GM12878 (cell line): ENCODE measurements at regions not wholly inside any gene's neighbourhood (a gene's known extent, or its start where the extent isn't known, plus 50 kb on each side); places are given as distances from the start of the nearest gene placed in this dataset.

ENCODE experiments used
- ATAC-seq: fragments of 200-7000 bp; cut with Tn5 transposase; 3 replicates; pipeline ENCODE4 v1.9.1; 2020; ENCODE audit warnings: mild to moderate bottlenecking, moderate library complexity
- BruUV-seq: library from RNA; stranded (reverse); fragments of 400-500 nt; replicated peaks from 2 replicates; lab custom pipeline; 2021; lab: Mats Ljungman, UMichigan
- CTCF ChIA-PET: fragments of 300-600 bp; sonication (Branson Sonifier 250); formaldehyde crosslinking; extraction: SDS; loops from one replicate; lab custom pipeline; 2021; ENCODE audit warnings: inconsistent platforms; lab: Yijun Ruan, JAX
- POLR2A ChIA-PET: fragments of 350-600 bp; formaldehyde crosslinking; extraction: SDS; loops from one replicate; lab custom pipeline; 2021; ENCODE audit warnings: inconsistent platforms; lab: Charles Lee
- RAD21 ChIA-PET: fragments of 300-600 bp; sonication (Branson Sonifier 250); formaldehyde crosslinking; loops from one replicate; lab custom pipeline; 2023; ENCODE audit warnings: antibody characterized with exemption; ENCODE audit not compliant: unreplicated experiment; lab: Charles Lee
- SMC1A ChIA-PET: fragments of 300-600 bp; sonication (Branson Sonifier 250); formaldehyde crosslinking; loops from one replicate; lab custom pipeline; 2023; ENCODE audit not compliant: unreplicated experiment, uncharacterized antibody; lab: Charles Lee
- DNase-seq: peaks from one replicate; pipeline ENCODE4 v3.0.0-alpha.2; 2011; ENCODE audit warnings: low read depth, low spot score
- FAIRE-seq: peaks from 3 replicates; lab custom pipeline; 2011; peaks lifted over from hg19 to GRCh38; lab: Jason Lieb, UNC
- H2AFZ ChIP-seq: 2 replicates; pipeline ENCODE4 v1.6.0; 2011; ENCODE audit warnings: low read depth, low read length, control low read depth; ENCODE audit not compliant: control insufficient read depth
- H3K27ac ChIP-seq: 2 replicates; pipeline ENCODE4 v1.5.1; 2011; ENCODE audit warnings: control low read depth; ENCODE audit not compliant: control insufficient read depth, insufficient read depth
- H3K27me3 ChIP-seq, 2 experiments: replicated peaks in 1 of 2; 2 replicates each; pipeline versions ENCODE4 v1.6.0 to v1.6.1; 2011; ENCODE audit warnings: low read length in 1 of 2; ENCODE audit not compliant: control insufficient read depth in 2 of 2, insufficient read depth in 2 of 2
- H3K36me3 ChIP-seq, 2 experiments: 2 replicates each; pipeline ENCODE4 v1.5.1; 2011; ENCODE audit warnings: low read length in 1 of 2; ENCODE audit not compliant: control insufficient read depth in 2 of 2, insufficient read depth in 2 of 2
- H3K4me1 ChIP-seq: 2 replicates; pipeline ENCODE4 v1.6.1; 2011; ENCODE audit warnings: mild to moderate bottlenecking, low read length, moderate library complexity, mixed read lengths; ENCODE audit not compliant: control insufficient read depth, insufficient read depth
- H3K4me2 ChIP-seq: 2 replicates; pipeline ENCODE4 v1.6.0; 2011; ENCODE audit warnings: control low read depth; ENCODE audit not compliant: control insufficient read depth, insufficient read depth
- H3K4me3 ChIP-seq: fragments of 200-600 bp; sonication (generic); 2 replicates; pipeline ENCODE4 v1.5.1; 2016
- H3K79me2 ChIP-seq: 2 replicates; pipeline ENCODE4 v1.6.0; 2011; ENCODE audit warnings: low read length; ENCODE audit not compliant: control insufficient read depth, insufficient read depth
- H3K9ac ChIP-seq: 2 replicates; pipeline ENCODE4 v1.8.0; 2011; ENCODE audit warnings: low read length, control low read depth, mixed read lengths; ENCODE audit not compliant: control insufficient read depth, insufficient read depth
- H3K9me3 ChIP-seq: replicated peaks from 3 replicates; pipeline ENCODE4 v1.5.1; 2011; ENCODE audit warnings: mild to moderate bottlenecking, low read length; ENCODE audit not compliant: control insufficient read depth, insufficient read depth
- H4K20me1 ChIP-seq: 2 replicates; pipeline ENCODE4 v1.6.0; 2011; ENCODE audit not compliant: control insufficient read depth, insufficient read depth
- CTCF ChIP-seq, 3 experiments: IDR thresholded peaks in 2 of 3; conservative IDR thresholded peaks in 1 of 3; 2 replicates each; pipeline ENCODE4 v1.5.1; 2011; ENCODE audit warnings: low read depth in 3 of 3, low read length in 3 of 3, mild to moderate bottlenecking in 3 of 3, control low read depth in 2 of 3, moderate library complexity in 2 of 3, inconsistent platforms in 1 of 3, mixed read lengths in 1 of 3; ENCODE audit not compliant: control insufficient read depth in 2 of 3, insufficient read depth in 1 of 3; ENCODE audit errors: extremely low read depth in 1 of 3
- EED ChIP-seq: sonication (generic); IDR thresholded peaks from 2 replicates; pipeline ENCODE4 v1.6.1; 2016; ENCODE audit warnings: antibody characterized with exemption, low read depth
- EP300 ChIP-seq, 2 experiments: fragments of 150-350 bp in 1 of 2; IDR thresholded peaks; 2 replicates each; pipeline ENCODE4 v1.6.1; 2011 to 2012; ENCODE audit warnings: low read depth in 2 of 2, low read length in 2 of 2, borderline replicate concordance in 1 of 2, improper control_type of control experiment in 1 of 2, inconsistent platforms in 1 of 2; ENCODE audit not compliant: control insufficient read depth in 1 of 2
- JUNB ChIP-seq: IDR thresholded peaks from 2 replicates; pipeline ENCODE4 v1.6.1; 2016; ENCODE audit warnings: antibody characterized with exemption, mild to moderate bottlenecking
- KAT2A ChIP-seq: conservative IDR thresholded peaks from 2 replicates; pipeline ENCODE4 v1.6.1; 2011; ENCODE audit warnings: low read depth, low read length; ENCODE audit not compliant: control insufficient read depth
- MXI1 ChIP-seq: fragments of 150-350 bp; IDR thresholded peaks from 2 replicates; pipeline ENCODE4 v1.6.1; 2011; ENCODE audit warnings: low read depth, mild to moderate bottlenecking, inconsistent platforms, low read length, improper control_type of control experiment
- MYC ChIP-seq: IDR thresholded peaks from 2 replicates; pipeline ENCODE4 v1.6.1; 2011; ENCODE audit warnings: mild to moderate bottlenecking, low read length, moderate library complexity, inconsistent platforms; ENCODE audit not compliant: insufficient read depth, insufficient replicate concordance, insufficient read length, severe bottlenecking
- NBN ChIP-seq: fragments of 450-650 bp; IDR thresholded peaks from 2 replicates; pipeline ENCODE4 v1.6.1; 2016
- POLR2AphosphoS2 ChIP-seq: IDR thresholded peaks from 2 replicates; pipeline ENCODE4 v1.6.1; 2011; ENCODE audit warnings: low read depth, mild to moderate bottlenecking, low read length, improper control_type of control experiment, moderate library complexity
- RUNX3 ChIP-seq: IDR thresholded peaks from 2 replicates; pipeline ENCODE4 v1.6.1; 2012; ENCODE audit warnings: low read length, inconsistent platforms
- SREBF1 ChIP-seq: IDR thresholded peaks from 2 replicates; pipeline ENCODE4 v1.6.1; 2012; ENCODE audit warnings: mild to moderate bottlenecking, low read length
- STAT3 ChIP-seq: IDR thresholded peaks from 2 replicates; pipeline ENCODE4 v1.6.1; 2011; ENCODE audit warnings: low read depth, low read length, improper control_type of control experiment
- SUZ12 ChIP-seq: fragments of 200-600 bp; sonication (generic); IDR thresholded peaks from one replicate; pipeline ENCODE4 v1.6.1; 2018; ENCODE audit warnings: antibody characterized with exemption, mild to moderate bottlenecking; ENCODE audit not compliant: unreplicated experiment
- TCF3 ChIP-seq: IDR thresholded peaks from 2 replicates; pipeline ENCODE4 v1.6.1; 2012; ENCODE audit warnings: low read depth, mild to moderate bottlenecking, low read length, borderline replicate concordance; ENCODE audit not compliant: insufficient read depth
- YY1 ChIP-seq: IDR thresholded peaks from 2 replicates; pipeline ENCODE4 v1.6.1; 2011; ENCODE audit warnings: low read depth, mild to moderate bottlenecking, low read length
- ZNF207 ChIP-seq: fragments of 450-650 bp; IDR thresholded peaks from 2 replicates; pipeline ENCODE4 v1.6.1; 2014; ENCODE audit warnings: antibody characterized with exemption, mild to moderate bottlenecking, borderline replicate concordance
- ZNF217 ChIP-seq: fragments of 450-650 bp; IDR thresholded peaks from 2 replicates; pipeline ENCODE4 v1.6.1; 2017; ENCODE audit warnings: antibody characterized with exemption, mild to moderate bottlenecking
- ZNF24 ChIP-seq: fragments of 450-650 bp; IDR thresholded peaks from 2 replicates; pipeline ENCODE4 v1.6.1; 2017; ENCODE audit warnings: antibody characterized with exemption, mild to moderate bottlenecking
- ZNF274 ChIP-seq: IDR thresholded peaks from one replicate; pipeline ENCODE4 v1.8.0; 2011; ENCODE audit not compliant: insufficient read length, insufficient read depth
- ZNF384 ChIP-seq: IDR thresholded peaks from 2 replicates; pipeline ENCODE4 v1.6.1; 2012; ENCODE audit warnings: low read depth, mild to moderate bottlenecking, low read length, improper control_type of control experiment, borderline replicate concordance
- WGBS: methylation state at CpG from one replicate; pipeline ENCODE4 v1.1.6; 2016; ENCODE audit warnings: low lambda C conversion rate; ENCODE audit not compliant: insufficient replicate concordance, insufficient coverage; ENCODE audit errors: missing lambda C conversion rate; 5-methylcytosine and 5-hydroxymethylcytosine counted together
- in situ Hi-C: fragments of 300-500 bp; cut with MboI; formaldehyde crosslinking; loops from 9 replicates; pipeline ENCODE4 v1.14.3; 2018; ENCODE audit warnings: mixed read lengths
- intact Hi-C: fragments of 100-400 bp; cut with micrococcal nuclease; formaldehyde crosslinking; loops from one replicate; pipeline ENCODE4 v1.14.2; 2022; ENCODE audit not compliant: unreplicated experiment
- TF ChIP-seq, protein P1 (sequence below): IDR thresholded peaks from 2 replicates; pipeline ENCODE4 v1.6.1; 2012; ENCODE audit warnings: low read depth, low read length, improper control_type of control experiment
- TF ChIP-seq, protein P2 (sequence below): IDR thresholded peaks from 2 replicates; pipeline ENCODE4 v1.6.1; 2011; ENCODE audit warnings: low read depth, mild to moderate bottlenecking, low read length, moderate library complexity, borderline replicate concordance; ENCODE audit errors: extremely low read depth

- peak; percentile 51 to 74 (median 61); a peak in 5 of 6 replicates for TF ChIP-seq CTCF (IDR thresholded peaks at IDR 0.05 in 2 of 3, conservative IDR thresholded peaks at IDR 0.05 in 1 of 3; ENCODE audit: control insufficient read depth in 2 of 3, extremely low read depth in 1 of 3, insufficient read depth in 1 of 3, low read depth in 3 of 3, low read length in 3 of 3)
- no peak for TF ChIP-seq SREBF1
- TF ChIP-seq JUNB: no peak
- TF ChIP-seq YY1: 0 out of 2 replicates have a peak, but pooled peaks have one; percentile 38
- TF ChIP-seq ZNF24: no peak
- no peak for TF ChIP-seq EP300 (IDR thresholded peaks at IDR 0.05; ENCODE audit: borderline replicate concordance in 1 of 2, control insufficient read depth in 1 of 2, low read depth in 2 of 2, low read length in 2 of 2)
- TF ChIP-seq ZNF207: no peak
- TF ChIP-seq EED: no peak
These were observed 375.7 kb upstream of the CAMK1G start (continued) for GRCh38 chr1:209207701-209208286.

DNA sequence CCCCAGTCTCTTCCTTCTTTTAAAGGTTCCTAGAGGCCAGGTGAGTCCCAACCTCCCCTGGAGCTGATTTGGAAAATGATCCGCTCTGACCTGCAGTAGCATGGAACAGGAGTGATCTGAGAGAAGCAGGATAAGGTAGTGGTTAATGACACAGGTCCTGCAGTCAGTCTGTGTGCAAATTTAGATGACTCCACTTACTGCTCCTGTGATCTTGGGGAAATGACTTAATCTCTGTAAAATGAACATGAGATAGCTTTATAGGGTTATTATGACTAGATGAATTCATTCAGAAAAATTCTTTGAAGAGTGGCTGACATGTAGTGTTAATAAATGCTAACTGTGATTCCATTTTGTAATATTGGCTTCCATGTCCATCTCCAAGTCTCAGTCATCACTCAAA, 374.9 kb upstream of the CAMK1G start:
- no peak overlapping the region for H3K4me3 ChIP-seq
- WGBS: 0% methylated on average over 1 of the region's 1 CpG
- RAD21 ChIA-PET: interaction anchor here (1.5 kb wide), 1 partner anchor 40 kb away, joined by 5 read pairs; no protein-coding TSS in a partner anchor
- BruUV-seq: no TSS peak
- peaks cover 4 to 6% of the 10 kb centered on the region in 2 experiments; a peak in 3 of 4 replicates for H3K27me3 ChIP-seq
- H3K9ac ChIP-seq: no peak overlapping the region
- FAIRE-seq (no peak), DNase-seq (no peak), ATAC-seq (no peak)
- H3K9me3 ChIP-seq: no peaks in the 10 kb centered on the region
- H3K36me3 ChIP-seq: no peaks in the 10 kb centered on the region
- POLR2A ChIA-PET: no interaction called here
- intact Hi-C loops: loop anchor here (5.0 kb wide), 2 partner anchors 131 to 556 kb away; no protein-coding TSS in a partner anchor
- no peaks in the 10 kb centered on the region for H4K20me1 ChIP-seq
- no peak overlapping the region for H3K27ac ChIP-seq
- CTCF ChIA-PET: interaction anchor here (1.1 to 1.9 kb wide), 5 partner anchors 15 to 227 kb away, joined by 3 to 9 read pairs (median 6); no protein-coding TSS in a partner anchor
- SMC1A ChIA-PET: no interaction called here
- no peaks in the 10 kb centered on the region for H3K4me1 ChIP-seq
- no peak overlapping the region for H3K4me2 ChIP-seq
- in situ Hi-C loops: loop anchor here (10.0 kb wide), 1 partner anchor 554 kb away; no protein-coding TSS in a partner anchor
- H2AFZ ChIP-seq: no peak overlapping the region
- no peaks in the 10 kb centered on the region for H3K79me2 ChIP-seq
- no peak for TF ChIP-seq KAT2A
- no peak for TF ChIP-seq MXI1
- TF ChIP-seq ZNF217: no peak
- no peak for TF ChIP-seq TCF3
- TF ChIP-seq NBN: no peak
- TF ChIP-seq RUNX3: no peak
- TF ChIP-seq SREBF1: no peak
- no peak for TF ChIP-seq POLR2AphosphoS2
- no peak for TF ChIP-seq MYC
- TF ChIP-seq, protein P1, sequence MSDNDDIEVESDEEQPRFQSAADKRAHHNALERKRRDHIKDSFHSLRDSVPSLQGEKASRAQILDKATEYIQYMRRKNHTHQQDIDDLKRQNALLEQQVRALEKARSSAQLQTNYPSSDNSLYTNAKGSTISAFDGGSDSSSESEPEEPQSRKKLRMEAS: no peak
- no peak for TF ChIP-seq ZNF384
- no peak for TF ChIP-seq STAT3
- no peak for TF ChIP-seq SUZ12
- no peak for TF ChIP-seq ZNF274
- no peak for TF ChIP-seq JUNB
- TF ChIP-seq, protein P2, sequence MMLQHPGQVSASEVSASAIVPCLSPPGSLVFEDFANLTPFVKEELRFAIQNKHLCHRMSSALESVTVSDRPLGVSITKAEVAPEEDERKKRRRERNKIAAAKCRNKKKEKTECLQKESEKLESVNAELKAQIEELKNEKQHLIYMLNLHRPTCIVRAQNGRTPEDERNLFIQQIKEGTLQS: no peak
